ENCODE measurements at regions not wholly inside any gene's neighbourhood (a gene's known extent, or its start where the extent isn't known, plus 50 kb on each side); places are given as distances from the start of the nearest gene placed in this dataset.

DNA sequence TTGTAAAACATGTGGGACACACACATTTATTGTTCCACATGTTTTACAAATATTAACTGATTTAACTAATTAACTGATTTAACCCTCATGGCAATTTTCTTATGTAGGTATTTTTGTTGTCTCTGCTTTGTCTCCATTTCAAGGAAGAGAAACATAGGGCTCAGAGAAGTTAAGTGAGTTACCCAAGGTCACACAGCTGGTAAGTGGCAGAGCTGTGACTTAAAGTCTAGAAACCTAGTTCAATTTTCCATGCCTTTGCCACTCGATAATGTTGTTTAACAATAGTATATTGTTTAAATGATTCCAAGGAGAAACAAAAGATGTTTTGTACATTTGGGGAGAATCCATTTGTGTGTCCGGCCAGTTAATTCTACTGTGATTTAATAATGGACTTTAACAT, 284.1 kb upstream of the CDH5 start:
- no peak for TF ChIP-seq GATA2 (IDR thresholded peaks at IDR 0.05; ENCODE audit: low read depth, low read length)
- TF ChIP-seq GATA3 (IDR thresholded peaks at IDR 0.05; ENCODE audit: low read depth, low read length), result no peak
